Vagina (tissue), 2 donors: ENCODE measurements at regions not wholly inside any gene's neighbourhood (a gene's known extent, or its start where the extent isn't known, plus 50 kb on each side); places are given as distances from the start of the nearest gene placed in this dataset.

ENCODE experiments used
- POLR2A ChIP-seq, 2 donors: fragments of 450-650 bp; IDR thresholded peaks; one replicate each; pipeline ENCODE4 v1.6.1; 2017; ENCODE audit warnings: antibody characterized with exemption in 2 of 2, mild to moderate bottlenecking in 2 of 2, moderate library complexity in 2 of 2
- POLR2AphosphoS5 ChIP-seq, 2 donors: sonication (generic); formaldehyde crosslinking; IDR thresholded peaks; one replicate each; pipeline ENCODE4 v1.9.0; 2017; ENCODE audit warnings: antibody characterized with exemption in 2 of 2, mild to moderate bottlenecking in 2 of 2, low read depth in 1 of 2; ENCODE audit not compliant: insufficient read depth in 1 of 2
- TF ChIP-seq, protein P1 (sequence below), 3 experiments: fragments of 450-650 bp in 2 of 3; fragments of 200-600 bp in 1 of 3; sonication (generic) in 1 of 3; IDR thresholded peaks; one replicate each; pipeline ENCODE4 v1.5.1; 2017 to 2019; ENCODE audit warnings: antibody characterized with exemption in 3 of 3, mild to moderate bottlenecking in 2 of 3, moderate library complexity in 2 of 3

GRCh38 chr13:44844786-44845185, 144.5 kb downstream of the NUFIP1 start:
- TF ChIP-seq, protein P1, sequence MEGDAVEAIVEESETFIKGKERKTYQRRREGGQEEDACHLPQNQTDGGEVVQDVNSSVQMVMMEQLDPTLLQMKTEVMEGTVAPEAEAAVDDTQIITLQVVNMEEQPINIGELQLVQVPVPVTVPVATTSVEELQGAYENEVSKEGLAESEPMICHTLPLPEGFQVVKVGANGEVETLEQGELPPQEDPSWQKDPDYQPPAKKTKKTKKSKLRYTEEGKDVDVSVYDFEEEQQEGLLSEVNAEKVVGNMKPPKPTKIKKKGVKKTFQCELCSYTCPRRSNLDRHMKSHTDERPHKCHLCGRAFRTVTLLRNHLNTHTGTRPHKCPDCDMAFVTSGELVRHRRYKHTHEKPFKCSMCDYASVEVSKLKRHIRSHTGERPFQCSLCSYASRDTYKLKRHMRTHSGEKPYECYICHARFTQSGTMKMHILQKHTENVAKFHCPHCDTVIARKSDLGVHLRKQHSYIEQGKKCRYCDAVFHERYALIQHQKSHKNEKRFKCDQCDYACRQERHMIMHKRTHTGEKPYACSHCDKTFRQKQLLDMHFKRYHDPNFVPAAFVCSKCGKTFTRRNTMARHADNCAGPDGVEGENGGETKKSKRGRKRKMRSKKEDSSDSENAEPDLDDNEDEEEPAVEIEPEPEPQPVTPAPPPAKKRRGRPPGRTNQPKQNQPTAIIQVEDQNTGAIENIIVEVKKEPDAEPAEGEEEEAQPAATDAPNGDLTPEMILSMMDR (IDR thresholded peaks at IDR 0.05) = no peak
- TF ChIP-seq POLR2A (IDR thresholded peaks at IDR 0.05) = no peak
- TF ChIP-seq POLR2AphosphoS5 (IDR thresholded peaks at IDR 0.05; ENCODE audit: insufficient read depth in 1 of 2, low read depth in 1 of 2) = no peak
